ENCODE measurements at regions not wholly inside any gene's neighbourhood (a gene's known extent, or its start where the extent isn't known, plus 50 kb on each side); places are given as distances from the start of the nearest gene placed in this dataset.

DNA sequence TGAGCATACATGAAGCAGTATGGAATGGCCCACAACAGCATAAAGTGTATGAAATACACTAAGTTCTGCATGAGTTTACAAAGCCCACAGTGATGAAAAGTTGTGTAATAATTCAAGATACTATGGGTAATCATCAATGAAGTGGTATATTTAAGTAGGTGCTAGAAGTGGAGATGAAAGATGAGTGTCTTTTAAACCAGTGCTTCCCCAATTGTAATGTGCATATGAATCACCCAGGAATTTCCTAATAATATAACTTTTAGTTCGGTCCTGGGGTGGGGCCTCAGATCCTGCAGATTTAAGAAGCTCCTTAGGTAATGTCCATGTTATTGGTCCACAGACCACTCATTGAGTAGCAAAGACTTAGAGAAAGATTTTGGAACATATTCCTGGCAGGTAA is 184.9 kb downstream of the DUSP10 start:
- ChIA-PET POLR2A (no interaction called here), CTCF (interaction anchor here (1.2 kb wide), 1 partner anchor 898 kb away, joined by 3 read pairs; no protein-coding TSS in a partner anchor)
- H3K9ac ChIP-seq, result no peak overlapping the region
- no peak overlapping the region for H3K27ac ChIP-seq (ENCODE audit: low read depth in 2 of 2, low read length in 1 of 2)
- H3K4me1 ChIP-seq (ENCODE audit: control insufficient read depth in 1 of 2, insufficient read depth in 2 of 2, low read depth in 1 of 2, low read length in 1 of 2), result no peaks in the 10 kb centered on the region; a peak in 2 of 4 replicates
- no peaks in the 10 kb centered on the region for H3K9me3 ChIP-seq
- no peak overlapping the region for H3K4me2 ChIP-seq
- H3K9me2 ChIP-seq, result no peaks in the 10 kb centered on the region
- no peaks in the 10 kb centered on the region for H3K36me3 ChIP-seq (replicated peaks in 1 of 2; ENCODE audit: control insufficient read depth in 1 of 2, insufficient read depth in 2 of 2, low read length in 1 of 2)
- WGBS (ENCODE audit: low lambda C conversion rate), result 54% methylated on average over 1 of the region's 1 CpG
- H4K20me1 ChIP-seq (ENCODE audit: insufficient read depth), result no peaks in the 10 kb centered on the region
- DNase-seq, result no peak
- H3K4me3 ChIP-seq (ENCODE audit: low read depth in 2 of 2, low read length in 1 of 2), result no peak overlapping the region
- no peaks in the 10 kb centered on the region for H3K79me2 ChIP-seq (ENCODE audit: insufficient read depth)
- H3F3A ChIP-seq (replicated peaks; ENCODE audit: insufficient read depth), result no peaks in the 10 kb centered on the region
- H3K27me3 ChIP-seq (ENCODE audit: insufficient read depth), result no peaks in the 10 kb centered on the region
- no peak for TF ChIP-seq TEAD4 (IDR thresholded peaks at IDR 0.05; ENCODE audit: borderline replicate concordance, insufficient read depth)
- TF ChIP-seq MXI1 (IDR thresholded peaks at IDR 0.05; ENCODE audit: low read depth, low read length), result no peak
- TF ChIP-seq CHD2 (IDR thresholded peaks at IDR 0.05; ENCODE audit: low read length, partially characterized antibody), result no peak
- TF ChIP-seq JUND (IDR thresholded peaks at IDR 0.05), result no peak
- TF ChIP-seq RFX5 (IDR thresholded peaks at IDR 0.05; ENCODE audit: low read length), result no peak
- H2AFZ ChIP-seq (ENCODE audit: low read depth), result no peak overlapping the region

DNA sequence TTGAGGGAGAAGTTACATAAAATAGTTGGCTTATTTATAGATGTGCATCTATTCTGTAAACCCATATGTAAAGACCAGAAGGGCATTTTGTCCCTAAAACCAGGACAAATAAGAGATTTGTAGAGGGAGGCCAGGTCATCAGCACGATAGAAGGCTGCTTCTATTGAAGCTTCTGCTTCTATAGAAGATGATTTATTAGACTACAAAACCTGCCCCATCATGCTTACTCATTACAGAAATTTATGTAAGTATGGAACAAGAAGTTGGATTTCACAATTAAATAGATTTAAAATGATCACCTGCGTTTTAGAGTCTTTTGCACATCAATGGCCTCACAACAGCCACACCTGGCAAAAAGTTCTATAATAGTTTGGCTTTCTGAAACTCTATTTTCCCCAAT is 183.5 kb downstream of the DUSP10 start:
- Histone ChIP-seq H3K27ac (ENCODE audit: low read depth in 2 of 2, low read length in 1 of 2) (no peak overlapping the region), H3K4me1 (ENCODE audit: control insufficient read depth in 1 of 2, insufficient read depth in 2 of 2, low read depth in 1 of 2, low read length in 1 of 2) (no peaks in the 10 kb centered on the region; a peak in 2 of 4 replicates), H3K4me3 (ENCODE audit: low read depth in 2 of 2, low read length in 1 of 2) (no peak overlapping the region), H2AFZ (ENCODE audit: low read depth) (no peak overlapping the region), H3K9me2 (no peaks in the 10 kb centered on the region), H3F3A (replicated peaks; ENCODE audit: insufficient read depth) (no peaks in the 10 kb centered on the region), H3K79me2 (ENCODE audit: insufficient read depth) (no peaks in the 10 kb centered on the region), H3K9ac (no peak overlapping the region), H3K9me3 (no peaks in the 10 kb centered on the region), H3K36me3 (replicated peaks in 1 of 2; ENCODE audit: control insufficient read depth in 1 of 2, insufficient read depth in 2 of 2, low read length in 1 of 2) (no peaks in the 10 kb centered on the region), H3K27me3 (ENCODE audit: insufficient read depth) (no peaks in the 10 kb centered on the region), H3K4me2 (no peak overlapping the region), H4K20me1 (ENCODE audit: insufficient read depth) (no peaks in the 10 kb centered on the region)
- ChIA-PET POLR2A (no interaction called here), CTCF (no interaction called here)
- WGBS (ENCODE audit: low lambda C conversion rate), result 45% methylated on average over 2 of the region's 2 CpGs
- TF ChIP-seq RCOR1 (IDR thresholded peaks at IDR 0.05; ENCODE audit: low read length) (no peak), CHD2 (IDR thresholded peaks at IDR 0.05; ENCODE audit: low read length, partially characterized antibody) (no peak), SMC3 (IDR thresholded peaks at IDR 0.05; ENCODE audit: low read depth, low read length) (no peak), YY1 (IDR thresholded peaks at IDR 0.05; ENCODE audit: low read depth) (no peak), RAD21 (IDR thresholded peaks at IDR 0.05; ENCODE audit: low read length) (no peak), EP300 (IDR thresholded peaks at IDR 0.05; ENCODE audit: borderline replicate concordance in 1 of 2, low read depth in 1 of 2, low read length in 1 of 2) (no peak), RFX5 (IDR thresholded peaks at IDR 0.05; ENCODE audit: low read length) (no peak), FOSL2 (IDR thresholded peaks at IDR 0.05; ENCODE audit: borderline replicate concordance, low read depth) (no peak), NFIC (IDR thresholded peaks at IDR 0.05; ENCODE audit: borderline replicate concordance) (no peak), JUND (IDR thresholded peaks at IDR 0.05) (no peak)
- TF ChIP-seq, protein P1, sequence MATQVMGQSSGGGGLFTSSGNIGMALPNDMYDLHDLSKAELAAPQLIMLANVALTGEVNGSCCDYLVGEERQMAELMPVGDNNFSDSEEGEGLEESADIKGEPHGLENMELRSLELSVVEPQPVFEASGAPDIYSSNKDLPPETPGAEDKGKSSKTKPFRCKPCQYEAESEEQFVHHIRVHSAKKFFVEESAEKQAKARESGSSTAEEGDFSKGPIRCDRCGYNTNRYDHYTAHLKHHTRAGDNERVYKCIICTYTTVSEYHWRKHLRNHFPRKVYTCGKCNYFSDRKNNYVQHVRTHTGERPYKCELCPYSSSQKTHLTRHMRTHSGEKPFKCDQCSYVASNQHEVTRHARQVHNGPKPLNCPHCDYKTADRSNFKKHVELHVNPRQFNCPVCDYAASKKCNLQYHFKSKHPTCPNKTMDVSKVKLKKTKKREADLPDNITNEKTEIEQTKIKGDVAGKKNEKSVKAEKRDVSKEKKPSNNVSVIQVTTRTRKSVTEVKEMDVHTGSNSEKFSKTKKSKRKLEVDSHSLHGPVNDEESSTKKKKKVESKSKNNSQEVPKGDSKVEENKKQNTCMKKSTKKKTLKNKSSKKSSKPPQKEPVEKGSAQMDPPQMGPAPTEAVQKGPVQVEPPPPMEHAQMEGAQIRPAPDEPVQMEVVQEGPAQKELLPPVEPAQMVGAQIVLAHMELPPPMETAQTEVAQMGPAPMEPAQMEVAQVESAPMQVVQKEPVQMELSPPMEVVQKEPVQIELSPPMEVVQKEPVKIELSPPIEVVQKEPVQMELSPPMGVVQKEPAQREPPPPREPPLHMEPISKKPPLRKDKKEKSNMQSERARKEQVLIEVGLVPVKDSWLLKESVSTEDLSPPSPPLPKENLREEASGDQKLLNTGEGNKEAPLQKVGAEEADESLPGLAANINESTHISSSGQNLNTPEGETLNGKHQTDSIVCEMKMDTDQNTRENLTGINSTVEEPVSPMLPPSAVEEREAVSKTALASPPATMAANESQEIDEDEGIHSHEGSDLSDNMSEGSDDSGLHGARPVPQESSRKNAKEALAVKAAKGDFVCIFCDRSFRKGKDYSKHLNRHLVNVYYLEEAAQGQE (IDR thresholded peaks at IDR 0.05; ENCODE audit: low read depth, low read length), result no peak
- TF ChIP-seq, protein P2, sequence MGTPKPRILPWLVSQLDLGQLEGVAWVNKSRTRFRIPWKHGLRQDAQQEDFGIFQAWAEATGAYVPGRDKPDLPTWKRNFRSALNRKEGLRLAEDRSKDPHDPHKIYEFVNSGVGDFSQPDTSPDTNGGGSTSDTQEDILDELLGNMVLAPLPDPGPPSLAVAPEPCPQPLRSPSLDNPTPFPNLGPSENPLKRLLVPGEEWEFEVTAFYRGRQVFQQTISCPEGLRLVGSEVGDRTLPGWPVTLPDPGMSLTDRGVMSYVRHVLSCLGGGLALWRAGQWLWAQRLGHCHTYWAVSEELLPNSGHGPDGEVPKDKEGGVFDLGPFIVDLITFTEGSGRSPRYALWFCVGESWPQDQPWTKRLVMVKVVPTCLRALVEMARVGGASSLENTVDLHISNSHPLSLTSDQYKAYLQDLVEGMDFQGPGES (IDR thresholded peaks at IDR 0.05; ENCODE audit: low read depth, low read length), result no peak
- no peak for DNase-seq
